Lung microvascular endothelial cell (primary cell): ENCODE measurements at regions not wholly inside any gene's neighbourhood (a gene's known extent, or its start where the extent isn't known, plus 50 kb on each side); places are given as distances from the start of the nearest gene placed in this dataset.

Source experiments
- DNase-seq, 2 donors: peaks; one replicate each; pipeline versions ENCODE4 v3.0.0 to v3.0.0-alpha.2; 2010; ENCODE audit warnings: low read depth in 2 of 2

DNA sequence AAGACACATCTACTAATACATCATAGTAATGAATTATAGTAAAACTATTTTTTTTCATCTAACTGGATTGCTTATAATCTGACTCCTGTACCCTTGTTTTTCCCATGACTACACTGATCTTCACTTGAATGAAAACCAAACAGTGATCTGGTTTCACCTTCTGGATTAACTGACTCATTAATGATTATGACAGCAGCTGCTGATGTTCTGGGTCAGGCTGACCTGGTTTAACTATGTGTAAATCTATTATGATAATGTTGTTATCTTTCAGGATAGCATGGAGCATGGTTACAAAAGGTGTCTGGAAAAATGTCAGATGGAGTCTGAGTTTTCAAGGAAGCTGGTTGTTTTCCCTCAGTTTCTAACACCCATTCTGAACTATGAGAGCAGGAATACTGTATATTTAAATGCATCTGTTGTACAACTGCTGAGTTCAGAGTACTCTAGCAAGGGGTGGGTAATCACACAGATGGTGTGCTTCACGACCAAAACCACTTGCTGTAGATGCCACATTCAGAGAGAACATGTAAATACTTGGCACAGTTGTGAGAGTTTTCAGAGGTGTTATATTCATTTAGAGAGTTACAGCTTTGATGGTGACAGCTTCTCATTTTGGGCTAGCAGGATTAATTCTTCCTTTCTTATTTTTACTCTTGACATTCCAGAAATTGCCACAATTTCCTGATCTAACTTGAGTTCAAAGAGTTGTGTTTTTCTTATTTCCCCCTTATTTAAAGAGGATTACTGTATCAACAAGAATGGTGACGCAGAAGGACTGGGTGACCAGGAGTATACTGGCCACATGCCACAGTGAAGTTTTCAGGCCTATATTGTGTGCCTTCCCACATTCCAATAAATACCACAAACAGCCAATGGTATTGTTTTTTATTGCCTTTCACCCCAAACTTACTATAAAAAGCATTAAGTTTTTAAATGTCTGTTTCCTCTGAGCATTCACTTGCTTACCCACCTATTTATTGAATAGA, 249.7 kb upstream of the TET2 start:
- DNase-seq: no peak

DNA sequence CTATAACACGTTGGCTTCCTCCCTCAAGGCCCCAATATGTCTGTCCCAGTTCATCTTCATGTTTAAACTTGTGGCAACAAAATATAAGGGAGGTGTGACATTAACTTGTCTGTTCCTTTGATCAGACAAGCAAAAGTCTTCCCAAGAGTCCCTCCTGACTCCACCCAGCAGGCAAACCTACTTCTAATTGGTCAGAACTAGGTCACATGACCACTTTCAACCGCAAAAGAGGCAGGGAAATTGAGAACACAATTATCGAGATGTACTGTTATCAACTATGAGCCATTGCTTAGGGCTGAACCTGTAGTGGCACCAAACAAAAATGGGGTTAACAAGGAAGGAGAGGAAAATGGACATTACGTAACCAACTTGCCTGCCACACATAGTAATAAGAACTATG, 246.8 kb upstream of the TET2 start:
- no peak for DNase-seq

DNA sequence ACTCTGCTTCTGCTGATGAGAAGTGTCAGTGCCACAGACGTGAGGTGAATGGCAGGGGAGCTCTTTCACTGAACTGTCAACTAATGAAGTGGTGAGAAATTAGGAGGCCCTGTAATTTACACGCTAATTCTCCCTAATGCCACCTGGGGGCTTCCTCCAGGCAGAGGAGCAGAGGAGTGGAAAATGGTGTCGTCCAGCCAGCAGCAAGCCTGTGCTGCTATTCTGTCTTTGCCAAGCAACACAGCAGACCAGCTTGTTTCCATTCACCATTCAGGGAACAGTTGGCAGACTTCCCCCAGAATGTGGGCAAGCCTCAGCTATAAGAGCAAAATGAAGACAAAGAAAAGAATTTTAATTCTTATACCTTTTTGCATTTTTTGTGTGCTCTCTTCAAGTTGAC, 245.2 kb upstream of the TET2 start:
- DNase-seq: peak; percentile 4 to 28

DNA sequence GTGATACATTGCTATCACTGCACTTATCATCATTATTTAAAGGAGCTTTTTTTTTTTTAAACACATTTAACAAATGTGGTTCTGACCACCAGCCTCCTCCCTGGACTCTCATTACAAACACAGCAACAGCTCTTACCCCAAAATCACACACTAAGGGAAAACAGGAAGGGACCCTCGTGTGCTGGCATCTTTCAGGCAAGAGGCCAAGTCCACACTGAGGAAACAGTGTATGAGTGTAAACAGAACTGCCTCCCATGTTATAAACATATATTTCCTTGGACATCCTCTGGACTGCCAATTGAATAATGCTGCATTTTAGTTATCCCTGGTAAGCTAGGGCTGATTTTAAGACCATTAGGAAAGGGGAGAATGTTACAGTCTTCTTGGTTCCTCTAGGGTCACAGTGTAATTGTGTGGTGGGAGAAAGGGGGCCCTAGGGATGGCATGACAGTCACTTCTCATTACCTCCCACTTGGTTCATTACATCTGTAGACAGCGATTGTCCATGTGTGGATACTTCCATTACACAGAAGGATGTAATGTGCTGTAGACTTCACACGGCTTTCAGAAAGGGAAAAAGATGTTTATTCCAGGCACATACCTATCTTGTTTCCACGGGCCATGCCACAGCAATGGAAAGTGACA, 244.6 kb upstream of the TET2 start:
- no peak for DNase-seq

DNA sequence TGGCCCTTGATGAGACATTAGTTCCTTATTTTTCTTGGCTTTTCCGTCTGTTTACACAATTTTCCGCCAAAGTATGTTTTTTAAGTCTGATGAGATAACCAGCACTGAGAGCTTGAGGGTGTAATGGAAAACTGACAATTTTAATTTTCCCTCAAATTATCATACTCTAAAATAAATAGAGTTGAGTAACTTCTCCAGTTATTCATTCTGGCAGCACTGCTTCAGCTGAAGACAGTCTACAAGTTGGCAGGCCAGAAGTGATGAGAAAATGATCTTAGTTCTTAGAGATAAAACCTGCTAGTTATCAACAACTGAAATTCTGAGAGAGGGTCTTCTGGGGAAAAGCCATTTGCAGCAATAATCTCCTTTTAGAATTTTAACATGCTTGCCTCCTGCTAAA, 241.6 kb upstream of the TET2 start:
- no peak for DNase-seq

DNA sequence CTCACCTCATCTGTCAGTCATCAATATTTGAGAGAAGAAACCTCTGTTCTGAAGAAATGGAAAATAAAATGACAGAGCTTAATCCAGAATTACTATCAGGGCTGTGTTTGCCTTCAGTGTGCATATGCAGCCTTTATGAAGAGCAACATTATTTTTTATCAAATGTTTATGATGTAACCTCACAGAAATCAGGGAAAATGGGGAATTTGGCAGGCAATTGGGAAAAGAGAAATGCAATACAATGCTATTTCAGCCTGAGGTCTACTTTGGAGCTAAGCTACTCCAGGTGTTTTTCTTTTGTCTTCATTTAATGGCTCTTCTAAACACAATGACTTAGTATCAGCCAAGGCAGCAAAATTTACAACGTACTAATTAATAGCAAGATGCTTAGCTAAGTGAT, 241.1 kb upstream of the TET2 start:
- no peak for DNase-seq

DNA sequence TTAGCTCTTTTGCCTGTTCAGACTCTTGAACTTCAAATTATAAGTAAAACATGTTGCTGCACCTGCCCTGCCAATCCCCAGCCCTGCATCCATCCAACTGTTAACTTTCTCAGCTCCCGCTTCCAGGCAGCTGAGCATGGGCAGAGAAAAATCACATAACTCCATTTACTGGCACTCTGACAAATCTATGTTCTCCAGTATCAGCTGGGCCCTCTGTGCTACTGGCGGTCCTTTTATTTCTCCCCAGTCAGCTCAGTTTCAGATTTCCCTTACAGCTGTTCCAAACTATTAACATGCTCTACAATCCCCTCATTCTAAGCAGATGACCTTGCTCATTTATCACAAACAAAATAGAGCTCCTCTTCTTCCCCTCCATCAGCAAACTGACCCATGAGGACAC, 240.4 kb upstream of the TET2 start:
- no peak for DNase-seq

DNA sequence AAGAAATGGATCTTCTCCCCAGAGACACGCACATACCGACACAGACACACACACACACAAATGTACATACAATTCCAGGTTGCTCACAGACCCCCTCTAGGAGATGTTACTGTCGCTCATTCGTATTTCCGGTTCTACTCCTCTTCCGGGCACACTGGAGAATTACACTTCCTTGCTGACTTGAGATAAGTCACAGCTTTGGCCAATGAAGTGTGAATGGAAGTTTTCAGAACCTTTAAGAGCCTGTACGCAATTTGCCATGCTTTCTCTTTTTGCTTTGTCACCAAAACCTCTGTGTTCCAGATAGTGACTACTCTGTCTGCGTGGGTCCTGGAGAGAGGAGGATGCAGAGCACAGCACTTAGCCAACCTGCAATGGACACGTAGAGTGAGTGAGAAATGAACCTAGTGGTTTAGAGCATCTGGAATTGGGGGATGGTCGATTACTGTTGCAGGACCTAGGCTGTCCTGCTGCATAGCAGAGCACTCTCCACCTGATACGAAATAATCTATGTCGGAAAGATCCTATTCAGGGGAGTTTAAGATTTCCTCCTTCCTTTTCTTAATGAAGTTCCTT, 239.5 kb upstream of the TET2 start:
- DNase-seq: no peak

DNA sequence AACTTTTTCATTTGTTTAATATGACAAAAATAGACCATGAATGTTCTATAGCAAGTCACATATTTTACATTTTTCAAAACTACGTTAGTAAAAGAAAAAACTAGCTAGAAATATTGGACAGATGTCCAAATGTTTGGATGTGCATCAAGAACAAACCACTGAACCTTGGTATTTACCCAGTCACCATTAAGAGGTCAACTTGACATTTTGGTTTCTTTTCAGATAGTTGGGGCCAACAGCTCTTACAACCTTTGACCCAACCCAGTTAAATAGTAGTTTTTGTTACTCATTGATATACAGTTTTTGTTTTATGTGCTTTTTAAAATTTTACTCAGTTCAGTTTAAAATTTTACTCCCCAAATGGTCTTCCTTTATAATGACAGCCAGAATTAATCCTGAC, 238.7 kb upstream of the TET2 start:
- no peak for DNase-seq

DNA sequence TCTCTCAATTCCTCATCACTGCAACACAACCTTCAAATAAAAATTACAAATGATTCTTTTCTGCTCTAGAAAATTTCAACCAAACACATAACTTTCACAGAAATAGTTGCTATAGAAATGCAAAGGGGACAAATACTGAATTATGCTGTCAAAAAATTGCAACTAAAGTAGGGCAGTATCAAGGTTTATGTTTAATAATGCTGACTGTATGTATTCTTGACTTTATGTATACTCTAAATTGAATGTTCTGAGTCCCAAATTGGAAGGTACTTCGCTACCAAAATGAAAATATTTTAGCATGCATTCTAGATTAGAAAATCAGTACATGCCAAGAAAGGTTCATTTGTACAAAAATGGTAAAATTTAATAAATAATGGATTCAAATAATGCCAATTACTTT, 237.3 kb upstream of the TET2 start:
- DNase-seq: no peak

DNA sequence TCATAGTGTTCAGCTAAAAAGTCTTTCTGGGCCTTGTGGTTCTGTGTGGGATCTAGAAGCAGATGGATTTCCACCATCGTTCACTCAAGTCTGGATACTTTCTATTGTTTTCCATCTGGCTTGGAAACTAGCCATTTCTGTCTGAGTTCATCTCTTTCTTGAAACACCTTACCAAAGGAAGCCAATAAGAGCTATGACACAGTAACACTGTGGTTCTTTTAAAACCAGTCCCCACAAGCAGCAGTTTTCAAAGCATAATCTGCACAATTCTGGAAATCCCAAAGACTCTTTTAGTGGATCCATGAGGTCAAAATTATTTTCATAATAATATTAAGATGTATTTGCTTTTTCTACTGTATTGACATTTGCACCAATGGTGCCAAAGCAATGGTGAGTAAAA, 234.2 kb upstream of the TET2 start:
- no peak for DNase-seq

DNA sequence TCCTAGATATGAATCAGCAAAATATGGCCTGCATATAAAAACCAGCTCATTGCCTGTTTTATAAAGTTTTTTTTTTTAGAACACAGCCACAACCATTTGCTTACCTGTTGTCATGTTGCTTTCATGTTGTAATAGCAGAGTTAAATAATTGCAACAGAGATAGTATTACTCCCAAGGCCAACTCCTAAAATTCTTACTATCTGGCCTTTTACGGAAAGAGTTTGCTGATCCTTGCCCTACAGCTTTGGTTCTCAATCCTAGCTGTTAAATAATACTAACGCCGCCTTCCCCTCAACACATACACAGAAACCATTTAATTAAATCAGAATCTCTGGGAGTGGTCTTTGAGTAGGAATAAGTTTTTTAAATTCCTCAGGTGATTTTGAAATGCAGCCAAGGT, 231.3 kb upstream of the TET2 start:
- no peak for DNase-seq

DNA sequence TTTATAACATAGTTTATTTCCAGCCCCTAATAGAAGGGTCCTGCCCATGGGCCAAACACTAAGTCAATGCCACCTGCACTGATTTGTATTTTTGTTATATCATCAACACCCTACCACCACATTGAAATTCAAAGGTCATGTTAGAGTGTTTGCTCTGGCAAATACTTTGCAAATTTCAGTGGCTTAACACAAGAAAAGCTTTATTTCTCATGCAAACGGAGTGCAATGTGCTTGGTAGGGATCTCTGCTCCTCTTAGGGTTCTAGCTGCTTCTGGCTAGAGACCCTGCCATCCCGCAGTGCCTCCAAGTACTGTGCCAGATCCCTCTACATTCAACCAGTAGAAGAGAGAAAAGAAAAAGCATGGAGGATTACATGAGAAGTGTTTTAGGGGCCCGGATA, 230.8 kb upstream of the TET2 start:
- DNase-seq: no peak

DNA sequence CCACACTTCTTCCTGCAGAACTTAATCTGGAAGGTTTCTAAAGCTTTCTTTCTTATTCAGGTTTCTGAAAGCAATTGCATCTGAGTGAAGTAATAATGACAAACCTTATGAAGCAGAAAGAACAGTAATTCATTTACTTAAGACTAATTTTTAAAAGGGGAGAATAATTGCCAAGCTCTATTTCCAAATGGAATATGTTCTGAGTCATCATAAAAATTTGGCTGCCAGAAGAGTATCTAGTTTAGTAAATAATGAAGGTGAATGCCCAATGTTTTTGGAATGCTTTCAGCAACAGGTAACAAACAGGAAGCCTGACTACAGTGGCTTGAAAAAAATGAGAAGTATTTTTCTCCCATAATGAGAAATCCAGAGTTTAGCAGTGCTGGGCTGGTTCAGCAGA, 227.3 kb upstream of the TET2 start:
- no peak for DNase-seq

DNA sequence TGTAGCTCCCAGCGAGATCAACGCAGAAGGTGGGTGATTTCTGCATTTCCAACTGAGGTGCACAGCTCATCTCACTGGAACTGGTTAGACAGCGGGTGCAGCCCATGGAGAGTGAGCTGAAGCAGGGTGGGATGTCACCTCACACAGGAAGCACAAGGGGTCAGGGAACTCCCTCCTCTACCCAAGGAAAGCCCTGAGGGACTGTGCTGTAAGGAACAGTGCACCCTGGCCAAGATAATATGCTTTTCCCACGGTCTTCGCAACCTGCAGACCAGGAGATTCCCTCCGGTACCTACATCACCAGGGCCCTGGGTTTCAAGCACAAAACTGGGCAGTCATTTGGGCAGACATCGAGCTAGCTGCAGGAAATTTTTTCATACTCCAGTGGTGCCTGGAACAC, 216.4 kb upstream of the TET2 start:
- no peak for DNase-seq

DNA sequence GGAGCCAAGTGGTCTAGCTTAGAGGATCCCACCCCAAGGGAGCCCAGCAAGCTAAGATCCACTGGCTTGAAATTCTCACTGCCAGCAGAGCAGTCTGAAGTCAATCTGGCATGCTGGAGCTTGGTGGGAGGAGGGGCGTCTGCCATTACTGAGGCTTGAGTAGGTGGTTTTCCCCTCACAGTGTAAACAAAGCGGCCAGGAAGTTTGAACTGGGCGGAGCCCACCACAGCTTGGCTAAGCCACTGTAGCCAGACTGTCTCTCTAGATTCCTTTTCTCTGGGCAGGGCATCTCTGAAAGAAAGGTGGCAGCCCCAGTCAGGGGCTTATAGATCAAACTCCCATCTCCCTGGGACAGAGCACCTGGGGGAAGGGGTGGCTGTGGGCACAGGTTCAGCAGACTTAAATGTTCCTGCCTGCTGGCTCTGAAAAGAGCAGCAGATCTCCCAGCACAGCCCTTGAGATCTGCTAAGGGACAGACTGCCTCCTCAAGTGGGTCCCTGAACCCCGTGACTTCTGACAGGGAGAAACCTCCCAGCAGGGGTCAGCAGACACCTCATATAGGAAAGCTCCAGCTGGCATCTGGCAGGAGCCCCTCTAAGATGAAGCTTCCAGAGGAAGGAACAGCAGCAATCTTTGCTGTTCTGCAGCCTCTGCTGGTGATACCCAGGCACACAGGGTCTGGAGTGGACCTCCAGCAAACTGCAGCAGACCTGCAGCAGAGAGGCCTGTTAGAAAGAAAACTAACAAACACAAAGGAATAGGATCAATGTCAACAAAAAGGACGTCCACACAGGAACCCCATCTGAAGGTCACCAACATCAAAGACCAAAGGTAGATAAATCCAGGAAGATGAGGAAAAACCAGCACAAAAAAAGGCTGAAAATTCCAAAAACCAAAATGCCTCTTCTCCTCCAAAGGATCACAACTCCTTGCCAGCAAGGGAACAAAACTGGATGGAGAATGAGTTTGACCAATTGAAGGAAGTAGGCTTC, 215.6 kb upstream of the TET2 start:
- DNase-seq: peak; percentile 42 to 58

DNA sequence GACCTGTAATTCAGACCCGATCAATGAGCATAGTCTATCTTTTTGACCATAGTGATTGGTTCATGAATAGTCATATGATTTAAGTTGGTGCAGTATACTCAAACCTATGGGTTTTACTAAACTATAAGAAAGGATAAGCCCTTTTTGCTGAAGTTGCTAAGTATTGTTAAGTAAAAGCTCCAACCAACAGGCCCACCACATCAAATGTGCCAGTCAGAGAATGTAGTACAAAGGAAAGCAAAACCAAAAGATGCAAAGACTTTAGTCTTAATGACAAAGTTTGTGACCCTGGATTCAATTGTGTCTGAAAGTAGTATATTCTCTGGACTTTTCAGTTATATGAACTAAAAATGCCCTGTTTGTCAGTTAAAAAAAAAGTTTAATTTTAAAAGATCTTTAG, 208.1 kb upstream of the TET2 start:
- DNase-seq: no peak

DNA sequence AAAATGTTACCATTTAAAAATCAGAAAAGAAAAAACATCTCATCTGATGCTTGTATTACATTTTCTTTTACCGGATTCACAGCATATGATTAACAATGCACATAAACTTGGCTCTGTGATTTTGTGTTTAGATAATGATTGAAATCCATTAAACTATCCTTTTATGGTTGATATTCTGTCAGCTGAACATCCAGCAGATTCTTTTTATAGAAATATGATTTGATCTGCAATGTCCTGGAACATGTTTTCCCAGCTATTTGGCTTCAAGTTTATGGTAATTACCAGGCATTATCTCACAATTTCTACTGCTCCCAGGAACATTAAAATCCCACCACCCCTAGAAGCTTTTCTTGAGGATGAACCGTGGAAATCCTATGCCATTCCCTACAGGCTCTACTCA, 205.7 kb upstream of the TET2 start:
- DNase-seq: no peak

DNA sequence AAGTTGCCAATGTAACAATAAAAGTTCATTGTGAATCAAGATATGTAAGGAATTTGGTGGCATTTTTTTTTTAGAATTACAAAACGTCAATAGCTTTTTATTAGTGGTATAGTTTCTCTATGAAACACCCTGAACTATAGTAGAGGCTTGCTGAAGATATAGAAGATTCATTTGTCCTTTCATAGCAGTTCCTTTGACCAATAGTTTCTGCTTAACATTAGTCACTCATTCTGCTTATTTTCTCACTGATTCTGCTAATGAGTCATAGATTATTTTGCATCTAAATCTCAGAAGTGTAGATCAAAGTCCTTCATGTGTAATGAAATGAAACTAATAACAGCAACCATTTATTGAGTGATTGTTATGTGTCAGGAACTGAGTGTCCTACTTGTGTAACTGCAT, 205.0 kb upstream of the TET2 start:
- DNase-seq: no peak

DNA sequence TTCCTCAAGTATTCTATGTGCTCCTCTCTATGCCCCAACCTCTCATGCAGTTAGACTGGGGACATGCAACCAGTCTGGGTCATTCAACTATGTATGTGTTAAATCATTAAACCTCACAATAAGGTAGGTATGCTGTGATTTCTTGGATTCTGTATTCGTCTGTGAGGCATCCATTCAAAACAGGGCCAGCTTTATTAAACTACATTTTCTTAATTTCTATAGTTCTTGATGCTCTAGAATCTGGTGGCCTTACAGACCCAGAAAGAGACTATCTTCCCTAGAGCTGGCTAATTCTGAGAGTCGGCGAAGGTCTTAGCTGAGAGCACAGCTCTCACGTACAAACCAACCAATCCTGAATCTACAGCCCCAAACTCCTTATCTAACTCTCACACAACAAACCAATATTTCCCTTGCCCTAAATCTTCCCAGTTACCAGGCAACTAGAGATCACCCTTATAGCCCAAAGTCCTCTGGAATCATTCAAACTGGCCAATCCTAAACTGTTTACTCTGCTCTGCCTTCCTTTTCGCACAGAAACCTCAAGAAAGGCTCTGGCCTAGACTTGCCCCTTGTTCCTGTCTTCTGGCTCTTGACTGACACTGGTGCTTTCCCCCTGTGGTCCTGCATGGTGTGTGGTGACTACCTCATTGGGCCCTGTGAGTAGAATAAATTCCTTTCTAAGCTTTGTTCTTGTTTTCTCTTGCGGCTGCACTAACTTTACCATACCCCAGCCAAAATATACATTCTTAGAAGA, 203.5 kb upstream of the TET2 start:
- DNase-seq: no peak

DNA sequence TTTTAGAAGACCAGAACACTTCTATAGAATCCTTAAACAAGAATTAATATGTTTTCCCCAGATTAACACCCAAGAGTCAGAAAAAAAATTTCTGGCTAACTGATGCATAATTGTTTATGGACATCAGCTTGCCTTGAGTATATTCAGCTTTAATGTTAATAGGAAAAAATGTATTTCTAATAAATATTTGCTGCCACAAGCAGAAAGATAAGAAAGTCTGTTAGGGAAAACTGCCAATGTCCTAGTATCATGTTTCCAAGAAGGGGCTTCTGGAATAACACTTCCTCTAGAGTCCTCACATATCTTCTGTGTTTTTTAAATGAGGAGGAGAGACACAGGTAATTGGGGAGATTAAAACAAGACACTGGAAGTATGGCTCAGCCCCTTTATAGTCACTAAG, 202.1 kb upstream of the TET2 start:
- DNase-seq: no peak
